Colonic mucosa (tissue), 4 donors: ENCODE measurements at regions not wholly inside any gene's neighbourhood (a gene's known extent, or its start where the extent isn't known, plus 50 kb on each side); places are given as distances from the start of the nearest gene placed in this dataset.

ENCODE experiments used
- DNase-seq: peaks from one replicate; pipeline ENCODE4 v3.0.0-alpha.2; 2020
- H3K27ac ChIP-seq: fragments of 200-600 bp; one replicate; pipeline ENCODE4 v1.8.0; 2021
- H3K27me3 ChIP-seq: fragments of 200-600 bp; one replicate; pipeline ENCODE4 v1.8.0; 2021
- H3K36me3 ChIP-seq: fragments of 200-600 bp; one replicate; pipeline ENCODE4 v1.8.0; 2021
- H3K4me1 ChIP-seq: fragments of 200-600 bp; one replicate; pipeline ENCODE4 v1.8.0; 2021; ENCODE audit warnings: mild to moderate bottlenecking
- H3K4me3 ChIP-seq: fragments of 200-600 bp; one replicate; pipeline ENCODE4 v1.8.0; 2021
- H3K9ac ChIP-seq, 2 donors: one replicate each; pipeline ENCODE4 v1.7.0; 2013; ENCODE audit warnings: control low read depth in 2 of 2, low read depth in 2 of 2, low read length in 2 of 2
- H3K9me3 ChIP-seq: fragments of 200-600 bp; one replicate; pipeline ENCODE4 v1.8.0; 2021
- CTCF ChIP-seq: fragments of 200-600 bp; IDR thresholded peaks from one replicate; pipeline ENCODE4 v1.8.0; 2022; ENCODE audit warnings: antibody characterized with exemption, mild to moderate bottlenecking
- intact Hi-C: fragments of 100-400 bp; cut with DNase I; formaldehyde crosslinking; loops from one replicate; pipeline ENCODE4 v1.14.1; 2022
- donor health status: healthy.
- donor health status: DM: no; HTN: no; CAD: no.
- donor health status: DM: no; HTN: no; CAD: no.

- Histone ChIP-seq H3K4me3 (no peak overlapping the region), H3K9ac (no peak overlapping the region), H3K9me3 (no peaks in the 10 kb centered on the region), H3K27ac (no peak overlapping the region), H3K27me3 (no peaks in the 10 kb centered on the region), H3K4me1 (no peaks in the 10 kb centered on the region), H3K36me3 (no peaks in the 10 kb centered on the region)
- TF ChIP-seq CTCF, result no peak
- no peak for DNase-seq
- intact Hi-C loops, result no loop called here
Measured at GRCh38 chr1:186535388-186536133, 74.6 kb upstream of the PDC start.

DNA sequence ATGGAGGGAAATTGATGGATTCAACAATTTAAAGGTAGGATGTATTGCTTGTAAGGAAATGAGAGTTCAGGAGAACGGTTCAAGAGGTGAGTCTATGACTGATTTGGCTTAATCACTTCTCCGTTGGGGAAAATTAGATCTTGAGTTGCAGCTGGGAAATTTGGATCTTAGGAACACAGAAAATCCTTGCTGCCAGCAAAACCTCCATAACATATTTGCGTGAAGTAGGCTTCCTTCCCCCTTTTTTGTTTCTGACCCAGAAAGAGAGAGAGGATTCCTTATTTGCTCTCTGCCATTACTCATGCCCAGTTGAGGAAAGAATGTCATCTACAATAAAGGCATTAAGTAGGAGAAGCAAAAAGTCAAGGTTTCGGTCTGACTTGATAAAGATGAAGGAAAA, 73.5 kb upstream of the PDC start:
- no peaks in the 10 kb centered on the region for H3K36me3 ChIP-seq
- no peaks in the 10 kb centered on the region for H3K9me3 ChIP-seq
- TF ChIP-seq CTCF, result no peak
- no peak for DNase-seq
- no peak overlapping the region for H3K9ac ChIP-seq
- intact Hi-C loops, result no loop called here
- no peak overlapping the region for H3K4me3 ChIP-seq
- no peak overlapping the region for H3K27ac ChIP-seq
- H3K4me1 ChIP-seq, result no peaks in the 10 kb centered on the region
- H3K27me3 ChIP-seq, result no peaks in the 10 kb centered on the region

DNA sequence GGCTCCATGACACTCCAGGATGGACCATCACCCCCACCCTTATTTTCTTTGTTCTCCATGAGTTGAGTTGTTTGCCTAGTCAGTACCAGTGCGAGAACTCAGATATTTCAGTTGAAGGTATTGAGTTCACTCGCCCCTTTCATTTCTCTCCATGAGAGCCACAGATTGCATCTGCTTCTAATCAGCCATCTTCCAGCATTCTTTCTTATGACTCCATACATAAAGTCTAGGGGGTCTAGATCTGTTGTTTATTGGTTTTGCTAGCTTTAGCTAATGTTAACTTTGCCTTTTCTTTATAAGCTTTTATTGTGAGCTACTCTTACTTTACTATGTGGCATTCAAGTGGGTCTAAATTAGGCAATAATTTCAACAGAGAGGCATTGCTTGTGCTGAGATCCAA, 71.6 kb upstream of the PDC start:
- intact Hi-C loops, result no loop called here
- H3K4me3 ChIP-seq, result no peak overlapping the region
- H3K9ac ChIP-seq, result no peak overlapping the region
- H3K27ac ChIP-seq, result no peak overlapping the region
- H3K36me3 ChIP-seq, result no peaks in the 10 kb centered on the region
- no peaks in the 10 kb centered on the region for H3K9me3 ChIP-seq
- no peak for TF ChIP-seq CTCF
- no peaks in the 10 kb centered on the region for H3K4me1 ChIP-seq
- no peaks in the 10 kb centered on the region for H3K27me3 ChIP-seq
- no peak for DNase-seq

- no peak overlapping the region for H3K27ac ChIP-seq
- no peak overlapping the region for H3K4me3 ChIP-seq
- no peak for TF ChIP-seq CTCF
- H3K36me3 ChIP-seq, result no peaks in the 10 kb centered on the region
- no peak overlapping the region for H3K9ac ChIP-seq
- no peak for DNase-seq
- H3K27me3 ChIP-seq, result no peaks in the 10 kb centered on the region
- intact Hi-C loops, result no loop called here
- H3K9me3 ChIP-seq, result no peaks in the 10 kb centered on the region
- no peaks in the 10 kb centered on the region for H3K4me1 ChIP-seq
Measured at GRCh38 chr1:186531561-186532165, 70.7 kb upstream of the PDC start.

GRCh38 chr1:186530109-186530508, 69.2 kb upstream of the PDC start:
- no peak overlapping the region for H3K4me3 ChIP-seq
- intact Hi-C loops, result no loop called here
- H3K9me3 ChIP-seq, result no peaks in the 10 kb centered on the region
- H3K27me3 ChIP-seq, result no peaks in the 10 kb centered on the region
- no peaks in the 10 kb centered on the region for H3K4me1 ChIP-seq
- H3K9ac ChIP-seq, result no peak overlapping the region
- H3K27ac ChIP-seq, result no peak overlapping the region
- no peak for DNase-seq
- H3K36me3 ChIP-seq, result no peaks in the 10 kb centered on the region
- TF ChIP-seq CTCF, result no peak
